ENCODE measurements at regions not wholly inside any gene's neighbourhood (a gene's known extent, or its start where the extent isn't known, plus 50 kb on each side); places are given as distances from the start of the nearest gene placed in this dataset.

DNA sequence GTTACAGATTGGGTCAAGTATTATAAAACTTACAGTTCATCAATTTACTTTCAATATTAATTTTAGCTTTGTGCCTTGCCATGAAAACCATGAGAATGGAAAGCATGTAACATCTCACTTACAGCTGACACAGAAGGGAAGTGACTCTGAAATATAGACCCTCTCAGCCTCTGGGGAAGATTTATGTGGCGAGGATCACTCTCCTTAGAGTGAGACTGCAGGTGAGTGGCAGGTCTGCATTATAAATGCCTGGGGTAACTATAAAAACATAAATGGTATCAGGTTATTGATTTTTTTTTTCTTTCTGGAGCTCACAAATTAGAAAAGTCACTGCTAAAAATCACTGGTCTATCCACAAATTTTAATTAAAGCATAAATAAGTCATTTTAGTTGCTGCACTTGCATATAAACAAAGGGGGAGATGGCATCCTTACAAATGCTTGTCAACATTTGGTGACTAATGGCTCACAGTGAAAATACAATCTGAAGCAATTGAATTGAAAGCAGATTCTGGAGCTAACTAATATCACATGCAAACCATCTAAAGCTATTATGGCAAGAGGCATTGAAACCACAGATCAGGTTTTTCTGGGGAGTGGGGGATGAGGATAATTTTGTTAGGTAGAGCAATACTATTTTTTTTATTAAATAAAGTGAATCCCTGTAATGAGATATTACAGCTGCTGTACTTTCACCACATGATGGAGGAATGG is 200.9 kb downstream of the TM2D1 start:
- DNase-seq (ENCODE audit: low read depth, low spot score) = no peak

DNA sequence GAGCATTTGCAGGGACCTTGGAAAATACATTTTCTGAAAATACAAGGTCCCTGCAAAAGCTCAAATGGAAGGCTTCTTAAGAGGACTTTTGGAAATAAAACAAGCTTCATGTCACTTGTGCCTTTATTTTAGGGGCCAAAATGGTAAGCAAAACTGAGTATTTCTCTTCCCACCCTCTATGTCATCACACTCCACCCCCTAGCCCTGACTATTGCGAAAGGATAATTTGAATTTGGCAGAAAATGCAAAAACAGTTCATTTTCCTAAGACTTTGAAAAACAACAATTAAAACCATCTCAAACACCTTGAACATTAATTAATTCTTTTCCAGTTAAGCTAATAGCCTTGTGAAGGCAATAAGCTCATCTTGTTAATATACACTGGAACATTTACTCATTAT is 201.7 kb downstream of the TM2D1 start:
- DNase-seq (ENCODE audit: low read depth, low spot score) = no peak

- DNase-seq (ENCODE audit: low read depth, low spot score) = no peak
These were observed 204.5 kb downstream of the TM2D1 start for GRCh38 chr1:61520401-61520800.

DNA sequence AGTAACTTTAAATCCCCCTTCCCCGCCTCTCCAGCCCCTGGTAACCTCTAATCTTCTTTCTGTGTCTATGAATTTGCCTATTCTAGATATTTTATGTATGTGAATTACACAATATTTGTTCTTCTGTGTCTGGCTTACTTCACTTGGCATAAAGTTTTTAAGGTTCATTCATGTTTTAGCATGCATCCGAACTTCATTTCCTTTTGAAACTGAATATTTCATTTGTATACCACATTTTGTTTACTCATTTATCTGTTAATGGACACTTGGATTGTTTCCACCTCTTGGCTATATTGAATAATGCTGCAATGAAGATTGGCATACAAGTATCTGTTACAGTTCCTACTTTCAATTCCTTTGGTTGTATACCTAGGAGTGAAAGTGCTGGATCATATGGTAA is 205.3 kb downstream of the TM2D1 start:
- no peak for DNase-seq (ENCODE audit: low read depth, low spot score)

DNA sequence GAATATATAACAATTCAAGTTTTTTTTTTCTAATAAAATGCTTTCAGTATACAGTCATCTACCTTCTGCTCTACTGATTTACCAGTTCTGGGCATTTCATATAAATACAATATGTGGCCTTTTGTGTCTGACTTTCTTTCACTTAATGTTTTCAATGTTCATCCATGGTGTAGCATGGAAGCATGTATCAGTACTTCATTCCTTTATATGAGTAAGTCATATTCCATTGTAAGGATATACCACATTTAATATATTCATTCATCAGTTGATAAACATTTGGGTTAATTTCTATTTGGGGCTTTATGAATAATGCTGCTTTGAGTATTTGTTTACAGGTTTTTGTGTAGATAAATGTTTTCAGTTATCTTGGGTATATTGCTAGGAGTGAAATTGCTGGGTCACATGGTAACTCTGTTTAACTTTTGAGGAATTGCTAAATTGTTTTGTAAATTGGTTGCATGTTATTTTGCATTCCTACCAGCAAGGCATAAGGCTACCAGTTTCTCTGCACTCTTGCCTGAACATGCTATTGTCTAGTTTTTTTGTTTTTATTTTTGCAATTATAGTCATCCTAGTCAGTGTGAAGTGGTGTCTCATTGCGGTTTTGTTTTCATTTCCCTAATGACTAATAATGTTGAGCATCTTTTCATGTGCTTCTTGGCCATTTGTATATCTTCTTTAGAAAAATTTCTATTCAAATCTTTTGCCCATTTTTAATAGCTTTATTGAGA is 206.1 kb downstream of the TM2D1 start:
- DNase-seq (ENCODE audit: low read depth, low spot score) = no peak

DNA sequence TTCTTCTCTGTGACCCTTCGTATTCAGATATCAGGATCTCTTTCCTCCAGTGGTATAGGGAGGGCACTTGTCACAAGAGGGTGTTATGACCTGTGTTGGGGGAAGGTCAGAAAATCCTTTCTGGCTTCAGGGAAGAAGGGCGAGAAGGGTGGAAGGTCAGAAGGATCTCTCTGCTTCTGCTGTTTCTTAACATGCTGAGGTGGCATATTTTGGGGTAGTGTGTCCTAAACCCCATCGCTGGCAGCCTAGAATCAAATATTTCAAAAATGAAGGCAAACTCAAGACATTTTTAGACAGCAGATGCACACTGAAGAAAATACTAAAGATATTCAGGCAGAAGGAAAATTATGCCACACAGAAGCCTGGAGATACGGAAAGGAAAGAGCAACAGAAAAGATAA is 207.6 kb downstream of the TM2D1 start:
- DNase-seq (ENCODE audit: low read depth, low spot score) = no peak

- DNase-seq (ENCODE audit: low read depth, low spot score) = no peak
These were observed 209.8 kb downstream of the TM2D1 start for GRCh38 chr1:61515096-61515495.

All from pulmonary artery endothelial cell (primary cell).